Suppressor macrophage (primary cell): ENCODE measurements at regions not wholly inside any gene's neighbourhood (a gene's known extent, or its start where the extent isn't known, plus 50 kb on each side); places are given as distances from the start of the nearest gene placed in this dataset.
"Not testable (repeated sequence)": the region's sequence is repeated elsewhere in the genome, so short reads cannot be mapped to it uniquely, and the experiment has no call there.

Experiments used
- DNase-seq, 4 experiments: peaks; one replicate each; pipeline ENCODE4 v3.0.0-alpha.2; 2020 to 2022

DNA sequence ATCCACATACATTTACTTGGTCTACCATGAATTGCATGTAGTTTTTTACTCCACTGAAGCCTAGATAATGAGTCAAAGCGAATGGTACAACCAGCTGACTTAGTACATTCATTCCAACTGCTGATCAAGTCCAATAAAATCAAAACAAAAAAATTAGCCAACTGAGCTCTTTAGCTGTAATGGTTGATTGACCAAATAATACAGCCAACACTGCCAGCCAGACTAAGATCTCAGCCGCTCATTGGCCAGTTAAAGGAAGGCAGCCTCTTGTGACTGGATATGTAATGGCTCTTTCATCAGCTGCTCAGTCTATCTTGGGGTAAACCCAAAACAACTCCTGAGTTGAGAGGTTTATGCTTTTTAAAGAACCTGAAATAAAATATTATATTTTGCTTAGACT lies 204.3 kb upstream of the RSPO3 start:
- DNase-seq: no peak

DNA sequence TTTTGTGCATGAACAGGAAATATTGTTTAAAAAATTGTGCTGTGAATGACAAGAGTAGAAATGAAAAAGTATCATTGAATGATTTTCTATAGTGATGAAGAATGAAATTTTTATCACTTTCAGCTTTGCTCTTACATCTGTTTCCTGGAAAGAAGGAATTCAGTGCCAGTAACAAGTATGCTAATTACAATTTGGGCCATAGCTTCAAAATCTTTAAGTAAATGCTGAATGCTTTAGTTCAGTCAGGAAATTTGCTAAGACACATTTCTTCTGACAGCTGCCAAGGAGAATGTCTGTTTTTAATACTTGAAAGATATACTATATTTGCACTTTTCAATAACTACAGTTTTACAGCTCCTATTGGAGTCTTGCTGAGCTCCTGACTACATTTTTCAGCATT lies 203.7 kb upstream of the RSPO3 start:
- no peak for DNase-seq

DNA sequence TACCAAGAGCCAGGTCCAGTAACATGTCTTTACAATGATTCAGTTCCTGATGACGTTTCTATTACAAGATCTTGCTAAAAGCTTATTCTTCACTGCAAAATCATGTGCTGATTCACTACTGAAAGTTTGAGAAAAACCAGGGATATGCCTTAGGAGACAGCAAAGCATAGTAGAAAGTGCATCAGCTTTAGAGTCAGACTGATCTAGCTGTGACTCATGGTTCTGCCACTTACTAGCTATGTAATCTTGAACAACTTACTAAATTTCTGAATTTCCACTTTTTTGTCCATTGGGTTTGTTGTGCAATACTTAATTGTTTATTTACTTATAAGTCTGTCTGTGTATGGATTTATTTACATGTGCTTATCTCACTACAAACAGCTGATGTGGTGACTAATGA lies 198.5 kb upstream of the RSPO3 start:
- no peak for DNase-seq

DNA sequence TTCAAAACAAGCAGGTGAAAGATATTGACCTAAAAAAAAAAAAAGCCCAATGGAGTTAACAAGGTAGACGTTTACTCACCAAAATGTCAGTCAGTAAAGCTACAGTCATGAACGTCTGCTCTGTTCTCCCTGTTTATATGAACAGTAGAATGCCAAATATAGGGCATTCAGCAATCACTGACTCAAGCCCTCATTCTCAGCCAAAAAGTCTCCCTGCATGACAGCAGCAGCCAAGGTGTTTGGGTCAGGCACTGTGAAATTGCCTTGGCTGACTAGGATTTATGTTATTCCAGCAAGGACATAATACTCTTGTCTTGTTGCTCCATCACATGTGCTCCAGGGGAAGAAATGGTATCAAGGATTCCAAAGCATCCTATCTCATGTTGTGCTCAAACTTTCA lies 194.7 kb upstream of the RSPO3 start:
- no peak for DNase-seq

DNA sequence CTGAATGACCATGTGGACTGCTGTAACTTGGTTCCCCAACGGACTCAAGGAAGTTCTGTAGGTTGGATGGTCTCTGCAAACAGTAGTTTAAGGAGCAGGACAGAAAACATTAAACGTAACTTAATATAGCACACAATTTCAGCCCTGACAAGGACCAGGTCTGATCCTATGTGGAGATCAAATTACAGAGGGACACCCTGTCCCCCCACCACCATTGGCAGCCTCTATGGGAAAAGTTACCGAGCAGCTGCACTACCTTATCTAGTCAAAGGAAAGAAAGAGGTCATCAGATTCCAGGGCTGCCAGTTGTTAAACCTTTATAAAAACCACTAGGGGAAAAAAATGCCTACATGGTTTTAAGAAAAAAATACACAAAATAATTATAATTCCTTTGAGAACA lies 191.5 kb upstream of the RSPO3 start:
- no peak for DNase-seq

DNA sequence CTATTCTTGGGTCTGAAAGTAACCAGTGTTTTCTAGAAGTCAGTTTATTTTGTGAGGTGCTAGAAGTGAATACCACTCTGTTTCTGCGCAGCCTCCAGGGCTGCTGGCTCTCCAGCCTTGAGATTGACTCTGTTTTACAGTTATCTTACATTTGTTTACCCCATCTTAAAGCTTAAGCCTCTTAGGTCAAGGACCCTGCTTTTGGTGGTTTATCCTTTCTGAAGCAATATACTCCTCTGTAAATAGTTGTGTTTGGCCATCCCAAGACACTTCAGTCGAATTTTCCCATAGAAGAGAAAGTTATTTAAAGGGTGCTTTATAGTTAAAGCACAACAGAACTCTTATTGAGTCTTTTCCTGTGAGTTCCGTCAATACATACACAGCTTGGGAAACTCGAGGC lies 190.6 kb upstream of the RSPO3 start:
- DNase-seq: no peak

DNA sequence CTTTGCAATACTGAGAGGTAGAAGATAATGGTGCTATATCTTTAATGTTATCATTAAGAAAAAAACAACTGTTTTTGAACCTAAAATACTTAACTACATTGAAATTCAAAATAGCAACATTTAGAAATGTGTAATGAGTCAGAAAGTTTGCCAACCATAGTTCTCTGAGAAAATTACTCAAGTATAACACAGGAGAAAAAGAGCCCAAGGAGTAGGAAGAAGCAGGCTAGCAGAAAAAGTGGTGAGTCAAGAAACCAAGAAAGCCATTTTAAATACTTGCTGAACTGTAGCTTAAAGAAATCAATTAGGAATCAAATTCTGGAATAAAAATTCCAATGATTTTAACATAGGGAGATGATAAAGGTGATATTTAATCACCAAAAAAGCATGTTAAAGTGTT lies 181.0 kb upstream of the RSPO3 start:
- no peak for DNase-seq

DNA sequence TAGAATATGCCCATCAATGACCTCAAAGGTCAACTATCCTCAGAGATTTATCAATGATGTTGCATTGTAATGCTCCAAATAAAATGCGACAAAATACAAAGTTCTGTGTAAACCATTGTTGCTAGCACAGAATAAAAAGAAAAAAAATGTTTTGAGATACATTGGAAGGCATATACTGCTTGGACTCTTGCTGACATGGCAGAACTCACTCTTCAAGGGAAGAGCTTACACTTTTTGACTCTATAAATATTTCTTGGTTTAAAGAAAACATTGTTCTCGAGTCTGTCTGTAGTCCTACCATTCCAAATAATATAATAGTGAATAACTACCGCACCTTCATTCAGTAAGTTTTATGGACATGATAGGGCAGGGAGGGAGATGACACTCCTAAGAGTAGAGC lies 178.7 kb upstream of the RSPO3 start:
- no peak for DNase-seq

DNA sequence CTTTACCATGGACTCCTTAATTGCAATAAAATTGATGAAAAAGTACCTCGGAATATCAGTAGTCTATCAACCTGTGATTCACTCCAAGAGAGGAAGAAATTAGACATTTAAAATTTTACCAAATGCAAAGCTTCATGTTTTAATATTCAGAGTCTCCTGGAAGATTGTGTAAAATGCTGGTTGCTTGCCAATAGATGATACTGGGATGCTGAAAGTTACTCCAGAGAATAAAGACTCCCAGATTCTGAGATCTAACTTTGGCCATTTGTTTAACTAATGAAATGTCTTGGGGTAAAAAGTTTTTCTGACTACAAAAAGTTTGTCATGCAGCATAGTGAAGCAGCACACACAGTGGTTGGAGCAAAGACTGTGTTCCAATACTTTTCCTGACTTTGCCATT lies 176.7 kb upstream of the RSPO3 start:
- DNase-seq: no peak

DNA sequence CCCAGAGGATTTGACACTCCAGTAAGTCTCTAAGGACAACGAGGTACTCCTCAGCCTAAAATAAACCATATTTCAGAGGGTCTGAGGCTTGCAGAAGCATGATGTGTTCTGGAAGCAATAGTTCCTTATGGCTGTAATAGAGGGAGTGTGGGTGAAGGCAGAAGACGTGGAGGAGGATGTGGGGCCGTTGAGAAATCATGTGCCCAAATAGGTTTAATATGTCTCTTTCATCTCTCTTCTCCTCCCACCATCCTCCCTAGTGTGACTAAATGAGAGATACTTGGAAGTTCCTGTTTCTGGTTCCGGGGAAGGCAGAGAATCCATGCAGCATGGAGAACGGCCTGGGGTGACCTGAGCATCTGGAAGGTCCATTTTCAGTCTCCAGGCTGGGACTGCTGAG lies 174.0 kb upstream of the RSPO3 start:
- no peak for DNase-seq

DNA sequence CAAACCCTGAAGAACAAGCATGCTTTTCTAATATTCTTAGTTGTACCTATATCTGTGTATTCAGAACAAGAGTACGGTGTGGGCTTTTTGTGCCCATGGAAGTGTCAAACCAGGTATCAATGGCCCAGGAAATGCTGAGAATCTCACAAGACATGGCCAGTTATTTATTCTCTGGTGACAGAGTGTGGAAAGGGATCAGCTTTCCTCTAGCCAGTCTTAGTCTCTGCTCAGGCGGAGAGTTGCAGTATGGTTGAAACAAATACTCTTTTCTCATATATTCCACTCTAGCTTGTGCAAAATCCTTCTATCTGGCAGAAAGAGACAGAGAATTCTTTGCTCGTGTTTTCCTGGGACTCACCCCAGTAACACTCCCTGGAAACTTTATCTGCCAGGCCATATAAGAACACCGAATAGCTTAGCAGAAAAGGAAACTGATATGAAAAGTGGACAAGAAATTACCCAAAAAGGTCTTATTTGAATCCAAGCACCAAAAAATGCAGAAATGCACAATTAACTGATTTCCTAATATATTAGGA lies 173.3 kb upstream of the RSPO3 start:
- DNase-seq: no peak

DNA sequence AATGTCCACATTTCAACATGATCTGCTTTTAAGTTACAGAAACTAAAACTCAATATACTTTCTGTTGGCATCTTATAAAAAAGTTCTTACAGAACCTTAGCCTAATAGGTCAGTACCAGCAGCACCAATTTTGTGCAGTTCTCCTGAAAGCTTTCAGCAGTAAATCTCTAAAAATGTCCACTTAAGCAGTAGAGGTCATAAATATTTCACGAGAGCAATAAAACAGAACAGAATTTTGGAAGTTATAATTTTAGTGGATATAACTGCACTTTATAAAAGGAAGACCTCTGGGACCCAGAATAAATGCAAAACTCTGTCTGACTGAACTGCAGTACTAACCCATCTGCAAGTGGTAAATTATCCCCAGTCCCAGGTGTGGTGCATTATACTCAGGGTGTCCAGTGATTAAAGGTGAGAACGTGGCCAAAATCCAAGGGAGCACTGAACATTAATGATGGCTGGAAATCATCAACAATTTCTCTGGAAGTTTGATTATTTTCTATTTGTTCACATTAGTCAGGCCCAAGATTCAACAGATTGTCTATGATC lies 172.6 kb upstream of the RSPO3 start:
- DNase-seq: no peak

DNA sequence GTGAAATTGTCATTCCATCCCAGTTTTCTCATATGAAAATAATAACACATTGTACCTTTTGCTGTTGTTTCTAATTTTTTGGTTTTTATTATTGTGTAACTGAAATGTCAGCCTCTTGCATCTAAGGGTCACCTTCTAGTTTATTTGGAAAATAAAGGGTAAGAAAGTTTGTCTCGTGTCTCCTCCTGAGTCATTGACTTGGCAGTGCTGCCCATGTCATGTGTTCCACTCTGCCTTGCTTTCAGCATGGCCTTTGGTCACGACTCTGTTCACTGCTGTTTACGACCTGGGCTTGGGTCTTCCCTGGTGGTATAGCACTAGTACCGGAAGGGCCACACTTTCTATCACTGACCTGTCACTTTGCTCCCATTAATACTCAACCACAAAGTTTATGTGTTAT lies 171.4 kb upstream of the RSPO3 start:
- DNase-seq: no peak

DNA sequence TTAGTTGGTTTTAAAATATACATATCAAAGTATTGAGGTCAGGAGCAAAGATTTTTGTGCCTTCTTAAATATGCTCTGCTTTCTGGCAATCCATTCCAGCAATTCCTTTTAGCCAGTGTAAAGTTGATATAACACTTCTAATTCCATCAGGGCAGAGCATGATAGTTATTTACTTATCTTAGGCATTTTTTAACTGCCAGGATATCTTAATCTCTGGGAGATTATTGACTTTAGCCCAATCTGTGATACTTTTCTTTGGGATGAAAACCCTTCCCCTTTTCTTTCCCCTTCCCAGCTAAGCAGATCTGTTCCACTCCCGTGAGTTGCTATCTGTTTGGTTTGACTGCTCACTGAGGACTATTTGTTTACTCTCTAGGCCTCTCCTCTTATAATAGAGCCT lies 168.7 kb upstream of the RSPO3 start:
- DNase-seq: no peak

DNA sequence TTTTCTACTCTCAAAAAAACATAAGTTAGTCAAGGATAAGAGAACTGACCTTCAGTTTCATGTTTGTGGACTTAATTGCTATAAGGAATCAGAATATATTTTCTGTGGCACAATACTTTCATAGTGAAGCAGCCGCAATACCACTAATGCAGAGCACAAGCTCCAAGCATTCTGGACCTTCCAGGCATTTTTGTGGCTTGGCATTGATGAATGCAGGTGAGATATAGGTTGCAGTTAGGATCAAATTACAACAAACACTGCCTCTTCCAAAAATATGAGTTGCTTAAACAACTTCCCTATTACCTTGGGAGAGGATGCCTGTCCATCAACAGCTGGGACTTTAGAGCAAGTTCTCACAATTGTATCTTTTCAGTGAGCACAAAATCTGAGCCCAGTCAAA lies 162.8 kb upstream of the RSPO3 start:
- no peak for DNase-seq

DNA sequence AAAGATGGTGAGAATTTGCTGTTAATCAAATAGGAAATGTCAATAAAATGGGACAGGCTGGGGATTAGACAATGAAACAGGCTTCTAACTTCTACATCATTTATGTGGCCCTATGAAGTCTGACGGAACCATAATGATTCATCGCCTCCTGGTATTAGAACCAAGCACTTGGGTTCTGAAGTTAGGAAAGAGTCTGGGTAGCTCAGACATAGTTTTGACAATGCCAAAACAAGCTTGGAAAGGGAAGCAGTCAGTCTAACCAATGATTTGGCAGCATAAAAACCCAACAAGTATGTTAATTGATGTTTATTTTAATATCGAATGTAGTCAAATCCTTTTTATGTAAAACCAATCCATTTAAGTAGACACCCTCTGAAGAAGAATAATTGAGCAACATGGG lies 160.8 kb upstream of the RSPO3 start:
- DNase-seq: no peak

DNA sequence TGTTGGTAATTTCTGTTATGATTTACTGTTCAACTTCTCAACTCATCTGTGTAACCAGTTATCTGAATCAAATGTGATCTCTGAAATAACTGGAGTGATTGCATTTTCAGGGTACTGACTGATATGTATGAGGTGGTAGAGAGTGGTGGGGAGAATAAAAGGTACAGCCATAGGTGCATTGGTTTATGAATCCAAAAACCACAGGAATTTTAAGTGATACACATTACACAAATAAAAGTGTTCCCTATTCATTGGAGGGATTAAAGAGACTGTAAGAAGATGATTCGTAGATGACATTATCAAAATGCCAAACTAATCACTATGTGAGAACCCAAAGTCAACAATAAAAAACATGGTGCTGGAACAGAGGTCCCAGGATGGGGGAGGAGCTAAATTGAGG lies 158.7 kb upstream of the RSPO3 start:
- no peak for DNase-seq

DNA sequence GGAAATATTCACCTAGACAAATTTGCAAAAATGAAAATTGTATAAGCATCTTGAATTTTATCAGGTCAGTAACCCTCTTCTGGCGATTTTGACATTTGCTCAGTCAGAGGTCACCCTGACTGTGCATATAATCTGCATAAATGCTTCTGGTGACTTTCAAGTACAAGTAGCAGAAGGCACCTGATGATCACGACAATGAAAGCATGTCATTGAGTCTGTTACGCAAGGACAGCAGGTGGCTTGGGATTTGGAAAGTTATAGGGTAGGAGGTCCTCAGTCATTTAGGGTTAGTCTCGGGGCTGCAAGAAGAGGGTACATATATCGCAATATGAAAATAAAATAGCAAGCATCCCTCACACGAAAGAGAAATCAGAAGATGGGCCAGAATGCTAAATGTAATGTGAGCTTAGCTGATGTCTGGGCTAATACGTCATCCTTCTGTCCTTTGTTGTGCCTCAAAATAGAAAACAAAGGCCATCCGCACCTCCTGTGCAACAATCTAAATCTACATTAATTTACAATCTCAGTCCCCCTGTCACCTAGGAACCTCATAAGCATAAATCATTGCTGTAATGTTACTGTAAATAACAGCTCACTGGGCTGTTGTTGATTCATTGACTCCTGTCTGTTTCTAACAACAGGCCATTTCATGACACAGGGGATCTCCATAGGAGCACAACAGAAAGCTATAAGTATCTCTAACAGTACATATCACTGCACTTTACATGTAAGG lies 155.2 kb upstream of the RSPO3 start:
- DNase-seq: no peak

DNA sequence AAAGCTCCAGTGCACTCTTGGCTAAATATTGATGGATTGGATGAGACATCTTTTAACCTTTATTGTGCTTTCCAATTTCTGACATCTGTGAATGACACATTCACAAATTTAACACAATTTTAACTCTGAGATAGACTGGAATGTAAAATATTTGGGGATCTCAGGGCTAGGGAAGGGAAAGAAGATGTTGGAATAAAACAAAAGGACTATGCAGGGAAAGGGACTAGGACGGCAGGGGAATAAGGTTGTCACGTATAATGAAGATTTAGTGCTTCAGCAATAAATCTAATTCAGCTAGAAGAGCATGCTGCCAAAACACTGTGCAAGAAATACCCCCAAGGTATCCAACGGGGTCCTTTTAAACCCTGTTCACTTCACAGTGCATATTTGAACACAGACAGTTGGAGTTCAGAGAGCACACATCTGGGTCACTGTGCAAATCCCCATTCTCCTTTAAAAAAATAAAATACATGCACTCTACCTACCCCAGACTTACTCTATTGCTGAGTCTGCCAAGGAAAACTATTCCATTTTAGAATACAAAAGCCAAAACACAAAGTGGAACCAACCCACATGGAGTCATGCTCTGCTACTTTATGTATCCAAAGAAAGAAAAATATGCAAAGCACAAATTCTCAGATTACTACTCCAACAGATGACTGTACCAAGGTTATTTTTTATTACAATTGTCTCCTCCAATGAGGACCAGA lies 151.0 kb upstream of the RSPO3 start:
- DNase-seq: no peak

DNA sequence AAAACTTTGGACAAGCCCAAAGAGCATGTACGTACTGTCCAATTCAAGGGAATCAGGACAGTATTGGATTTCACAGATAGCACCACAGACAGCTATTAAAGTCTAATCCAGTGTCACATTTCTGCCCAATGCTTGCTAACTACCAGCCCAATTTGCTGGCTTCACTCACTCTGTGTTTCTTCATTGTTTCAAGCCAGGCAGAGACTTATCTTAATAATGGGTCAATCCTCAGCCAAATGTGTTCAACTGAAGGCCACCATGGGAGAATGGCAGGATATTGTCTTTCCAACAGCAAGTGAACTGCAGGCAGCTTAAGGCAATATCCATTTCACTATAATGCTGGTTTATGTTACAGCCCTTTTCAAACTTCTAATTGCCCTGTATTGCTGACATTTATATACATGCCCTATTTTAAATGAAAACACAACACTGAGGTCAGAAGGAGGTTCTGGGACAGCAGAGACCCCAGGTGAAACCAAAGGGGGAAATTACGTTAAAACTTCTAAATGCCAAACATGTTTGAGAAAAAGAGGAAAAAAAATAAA lies 142.1 kb upstream of the RSPO3 start:
- no peak for DNase-seq

DNA sequence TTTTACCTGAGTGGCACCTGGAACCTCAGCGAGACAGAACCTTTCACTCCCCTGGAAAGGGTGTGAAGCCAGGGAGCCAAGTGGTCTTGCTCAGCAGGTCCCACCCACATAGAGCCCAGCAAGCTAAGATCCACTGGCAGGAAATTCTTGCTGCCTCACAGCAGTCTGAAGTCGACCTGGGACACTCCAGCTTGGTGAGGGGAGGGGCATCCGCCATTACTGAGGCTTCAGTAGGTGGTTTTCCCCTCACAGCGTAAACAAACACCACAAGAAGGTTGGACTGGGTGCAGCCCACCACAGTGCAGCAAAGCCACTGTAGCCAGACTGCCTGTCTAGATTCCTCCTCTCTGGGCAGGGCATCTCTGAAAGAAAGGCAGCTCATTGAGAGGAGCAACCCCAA lies 134.7 kb upstream of the RSPO3 start:
- no peak for DNase-seq

DNA sequence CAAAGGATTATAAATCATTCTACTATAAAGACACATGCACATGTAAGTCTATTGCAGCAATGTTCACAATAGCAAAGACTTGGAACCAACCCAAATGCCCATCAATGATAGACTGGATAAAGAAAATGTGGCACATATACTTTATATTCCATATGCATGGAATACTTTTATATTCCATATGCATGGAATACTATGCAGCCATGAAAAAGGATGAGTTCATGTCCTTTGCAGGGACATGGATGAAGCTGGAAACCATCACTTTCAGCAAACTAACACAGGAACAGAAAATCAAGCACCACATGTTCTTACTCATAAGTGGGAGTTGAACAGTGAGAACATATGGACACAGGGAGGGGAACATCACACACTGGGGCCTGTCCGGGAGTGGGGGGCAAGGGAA lies 130.3 kb upstream of the RSPO3 start:
- DNase-seq: not testable (repeated sequence)

DNA sequence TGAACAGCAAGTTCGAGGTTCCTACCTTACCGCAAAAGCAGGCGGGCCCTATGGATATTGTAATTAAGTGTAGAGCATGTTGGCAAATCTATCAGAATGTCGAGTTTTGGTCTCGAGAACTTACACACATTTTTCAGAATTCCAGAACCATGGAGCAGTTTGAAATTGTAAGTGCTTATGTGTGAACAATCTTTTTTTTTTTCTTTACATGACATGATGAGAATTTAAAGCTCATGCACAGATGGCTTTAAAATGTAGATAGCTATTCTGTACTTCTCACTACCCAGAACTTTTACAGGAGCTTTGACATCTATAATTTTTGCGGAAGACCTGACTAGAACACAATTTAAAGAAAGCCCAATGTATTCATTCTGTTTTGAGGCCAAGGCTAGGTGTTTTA lies 117.8 kb upstream of the RSPO3 start:
- no peak for DNase-seq

DNA sequence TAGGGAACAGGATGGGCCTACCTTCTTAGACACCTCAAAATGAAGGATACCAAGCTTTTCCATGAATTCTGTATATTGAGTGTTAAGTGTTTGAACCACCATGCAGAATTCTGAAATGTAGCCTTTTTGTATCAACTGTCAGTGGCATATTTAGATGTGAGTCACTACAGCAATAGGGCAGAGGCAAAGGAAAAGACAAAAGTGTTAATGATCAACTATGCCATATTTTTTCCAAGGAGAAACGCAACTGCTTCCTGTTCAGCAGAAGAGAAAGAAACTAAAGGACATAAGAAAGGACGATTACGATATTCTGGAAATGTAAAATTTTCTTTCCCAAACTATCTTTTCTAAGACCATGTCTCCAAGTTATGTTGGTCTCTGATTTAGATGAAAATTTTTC lies 104.6 kb upstream of the RSPO3 start:
- DNase-seq: no peak
